ENCODE measurements at regions not wholly inside any gene's neighbourhood (a gene's known extent, or its start where the extent isn't known, plus 50 kb on each side); places are given as distances from the start of the nearest gene placed in this dataset.

DNA sequence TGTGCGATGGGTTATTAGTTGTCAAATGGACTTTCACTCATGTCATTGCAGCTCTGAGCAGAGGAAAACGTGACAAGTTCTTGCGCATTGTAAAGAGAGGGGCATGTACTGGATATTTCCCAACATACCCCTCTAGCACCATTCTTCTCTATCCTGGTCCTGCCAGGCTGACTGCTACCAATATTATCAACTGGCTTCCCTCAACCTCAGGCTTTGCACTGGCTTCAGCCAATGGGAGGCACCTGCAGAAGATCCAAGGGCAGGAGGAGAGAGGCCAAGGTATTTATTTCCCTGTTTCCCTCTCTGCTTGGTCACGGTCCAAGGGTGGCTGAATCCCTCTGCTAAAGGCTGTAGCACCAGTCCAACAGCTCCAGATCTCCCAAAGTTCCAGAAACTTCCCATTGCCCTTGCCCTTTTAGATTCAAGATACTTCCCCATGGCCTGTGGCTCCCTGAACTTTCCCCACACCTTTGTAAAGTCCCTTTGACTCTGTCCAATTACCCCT, 175.6 kb upstream of the NECTIN1 start:
- peak; percentile 68 to 89 for DNase-seq
- peak overlapping the region; percentile 62 to 77 (median 74) for H3K27ac ChIP-seq (ENCODE audit: low read depth in 1 of 3, low read length in 2 of 3)
- FAIRE-seq = no peak

DNA sequence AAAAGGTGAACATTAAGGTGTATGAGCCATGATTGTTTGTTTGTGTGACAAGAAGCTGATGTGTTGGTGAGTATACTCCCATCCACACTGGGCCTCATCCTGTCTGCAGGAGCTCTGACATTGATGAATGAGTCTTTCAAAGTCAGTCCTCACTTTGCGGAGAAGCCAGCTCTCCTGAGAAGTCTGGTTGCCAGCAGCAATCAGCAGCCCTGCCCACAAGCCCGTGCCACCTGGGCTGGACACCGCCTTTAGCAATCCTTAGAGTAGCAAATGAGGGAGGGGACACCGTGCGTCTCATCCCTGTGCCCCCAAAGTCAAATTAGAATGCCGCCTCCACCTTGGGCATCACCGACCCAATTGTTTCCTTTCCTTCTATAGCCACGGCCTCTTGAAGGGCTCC, 174.8 kb upstream of the NECTIN1 start:
- Histone ChIP-seq H3K9me3 (ENCODE audit: control insufficient read depth in 2 of 2, insufficient read depth in 1 of 2, low read depth in 1 of 2, low read length in 1 of 2) (no peaks in the 10 kb centered on the region), H3K36me3 (ENCODE audit: control insufficient read depth in 3 of 3, insufficient read depth in 2 of 3, low read depth in 1 of 3, low read length in 3 of 3) (no peaks in the 10 kb centered on the region), H3K27me3 (ENCODE audit: control insufficient read depth in 3 of 3, insufficient read depth in 3 of 3, low read length in 3 of 3) (no peaks in the 10 kb centered on the region), H3K4me1 (ENCODE audit: control insufficient read depth in 3 of 3, insufficient read depth in 2 of 3, low read depth in 1 of 3, low read length in 2 of 3) (peaks cover 0 to 70% (median 17%) of the 10 kb centered on the region in 3 donors), H3K4me3 (ENCODE audit: low read depth in 1 of 3, low read length in 3 of 3) (no peak overlapping the region), H3K27ac (ENCODE audit: low read depth in 1 of 3, low read length in 2 of 3) (peak overlapping the region; percentile 0 to 77 (median 74))
- DNase-seq (no peak), FAIRE-seq (no peak)
- WGBS, 3 donors = 51 to 72% (median 61%) methylated on average over 8 of the region's 8 CpGs

More for the DNA sequence above, 175.6 kb upstream of the NECTIN1 start:
- H3K4me3 ChIP-seq (ENCODE audit: low read depth in 1 of 3, low read length in 3 of 3) = no peak overlapping the region
- no peaks in the 10 kb centered on the region for H3K36me3 ChIP-seq (ENCODE audit: control insufficient read depth in 3 of 3, insufficient read depth in 2 of 3, low read depth in 1 of 3, low read length in 3 of 3)
- no peaks in the 10 kb centered on the region for H3K9me3 ChIP-seq (ENCODE audit: control insufficient read depth in 2 of 2, insufficient read depth in 1 of 2, low read depth in 1 of 2, low read length in 1 of 2)
- WGBS, 3 donors = 38 to 65% (median 52%) methylated on average over 4 of the region's 4 CpGs
- peaks cover 0 to 77% (median 17%) of the 10 kb centered on the region in 3 donors for H3K4me1 ChIP-seq (ENCODE audit: control insufficient read depth in 3 of 3, insufficient read depth in 2 of 3, low read depth in 1 of 3, low read length in 2 of 3)
- no peaks in the 10 kb centered on the region for H3K27me3 ChIP-seq (ENCODE audit: control insufficient read depth in 3 of 3, insufficient read depth in 3 of 3, low read length in 3 of 3)

DNA sequence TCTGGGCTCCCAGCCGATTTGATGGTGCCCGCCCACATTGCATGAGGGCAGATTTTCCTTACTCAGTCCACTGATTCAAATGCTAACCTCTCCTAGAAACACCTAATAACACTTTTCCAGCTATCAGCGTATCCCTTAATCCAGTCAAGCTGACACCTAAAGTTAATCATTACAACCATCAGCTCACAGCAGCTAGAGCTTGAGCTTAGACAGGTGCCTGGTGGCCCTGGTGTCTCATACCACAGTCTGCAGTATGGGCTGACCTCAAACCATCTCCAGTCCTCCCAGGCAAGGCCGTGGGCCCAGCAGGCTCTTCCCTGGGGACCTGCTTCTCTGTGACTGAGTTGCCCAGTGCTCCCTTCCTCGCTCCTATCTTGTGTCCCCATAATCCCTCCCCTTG, 174.4 kb upstream of the NECTIN1 start:
- H3K27ac ChIP-seq (ENCODE audit: low read depth in 1 of 3, low read length in 2 of 3) = peak overlapping the region in 2 of 3 donors; percentile 74 to 77
- no peaks in the 10 kb centered on the region for H3K9me3 ChIP-seq (ENCODE audit: control insufficient read depth in 2 of 2, insufficient read depth in 1 of 2, low read depth in 1 of 2, low read length in 1 of 2)
- 17 to 59% (median 39%) methylated on average over 5 of the region's 5 CpGs for WGBS, 3 donors
- peak; percentile 47 to 65 for DNase-seq
- FAIRE-seq = no peak
- no peaks in the 10 kb centered on the region for H3K27me3 ChIP-seq (ENCODE audit: control insufficient read depth in 3 of 3, insufficient read depth in 3 of 3, low read length in 3 of 3)
- H3K4me1 ChIP-seq (ENCODE audit: control insufficient read depth in 3 of 3, insufficient read depth in 2 of 3, low read depth in 1 of 3, low read length in 2 of 3) = peaks cover 0 to 65% (median 17%) of the 10 kb centered on the region in 3 donors
- H3K4me3 ChIP-seq (ENCODE audit: low read depth in 1 of 3, low read length in 3 of 3) = no peak overlapping the region
- H3K36me3 ChIP-seq (ENCODE audit: control insufficient read depth in 3 of 3, insufficient read depth in 2 of 3, low read depth in 1 of 3, low read length in 3 of 3) = no peaks in the 10 kb centered on the region

DNA sequence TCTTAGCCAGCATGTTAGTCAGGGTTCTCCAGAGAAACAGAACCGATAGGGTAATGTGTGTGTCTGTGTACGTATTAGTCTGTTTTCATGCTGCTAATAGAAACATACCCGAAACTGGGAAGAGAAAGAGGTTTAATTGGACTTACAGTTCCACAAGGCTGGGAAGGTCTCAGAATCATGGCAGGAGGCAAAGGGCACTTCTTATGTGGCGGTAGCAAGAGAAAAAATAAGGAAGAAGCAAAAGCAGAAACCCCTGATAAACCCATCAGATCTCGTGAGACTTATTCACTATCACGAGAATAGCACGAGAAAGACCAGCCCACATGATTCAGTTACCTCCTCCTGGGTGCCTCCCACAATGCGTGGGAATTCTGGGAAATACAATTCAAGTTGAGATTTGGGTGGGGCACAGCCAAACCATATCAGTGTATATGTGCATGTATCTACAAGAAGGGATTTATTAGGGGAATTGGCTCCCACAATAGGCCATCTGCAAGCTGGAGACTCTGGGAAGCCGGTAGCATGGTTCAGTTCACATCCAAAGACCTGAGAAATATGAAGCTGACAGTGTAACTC, 173.7 kb upstream of the NECTIN1 start:
- FAIRE-seq (no peak), DNase-seq (peak; percentile 64 to 77)
- WGBS, 3 donors = 19 to 59% (median 35%) methylated on average over 9 of the region's 9 CpGs
- Histone ChIP-seq H3K27ac (ENCODE audit: low read depth in 1 of 3, low read length in 2 of 3) (peak overlapping the region; percentile 51 to 77 (median 74)), H3K4me3 (ENCODE audit: low read depth in 1 of 3, low read length in 3 of 3) (peak overlapping the region in 2 of 3 donors; percentile 0 to 26), H3K9me3 (ENCODE audit: control insufficient read depth in 2 of 2, insufficient read depth in 1 of 2, low read depth in 1 of 2, low read length in 1 of 2) (no peaks in the 10 kb centered on the region), H3K36me3 (ENCODE audit: control insufficient read depth in 3 of 3, insufficient read depth in 2 of 3, low read depth in 1 of 3, low read length in 3 of 3) (no peaks in the 10 kb centered on the region), H3K27me3 (ENCODE audit: control insufficient read depth in 3 of 3, insufficient read depth in 3 of 3, low read length in 3 of 3) (no peaks in the 10 kb centered on the region), H3K4me1 (ENCODE audit: control insufficient read depth in 3 of 3, insufficient read depth in 2 of 3, low read depth in 1 of 3, low read length in 2 of 3) (peaks cover 0 to 59% (median 17%) of the 10 kb centered on the region in 3 donors)

DNA sequence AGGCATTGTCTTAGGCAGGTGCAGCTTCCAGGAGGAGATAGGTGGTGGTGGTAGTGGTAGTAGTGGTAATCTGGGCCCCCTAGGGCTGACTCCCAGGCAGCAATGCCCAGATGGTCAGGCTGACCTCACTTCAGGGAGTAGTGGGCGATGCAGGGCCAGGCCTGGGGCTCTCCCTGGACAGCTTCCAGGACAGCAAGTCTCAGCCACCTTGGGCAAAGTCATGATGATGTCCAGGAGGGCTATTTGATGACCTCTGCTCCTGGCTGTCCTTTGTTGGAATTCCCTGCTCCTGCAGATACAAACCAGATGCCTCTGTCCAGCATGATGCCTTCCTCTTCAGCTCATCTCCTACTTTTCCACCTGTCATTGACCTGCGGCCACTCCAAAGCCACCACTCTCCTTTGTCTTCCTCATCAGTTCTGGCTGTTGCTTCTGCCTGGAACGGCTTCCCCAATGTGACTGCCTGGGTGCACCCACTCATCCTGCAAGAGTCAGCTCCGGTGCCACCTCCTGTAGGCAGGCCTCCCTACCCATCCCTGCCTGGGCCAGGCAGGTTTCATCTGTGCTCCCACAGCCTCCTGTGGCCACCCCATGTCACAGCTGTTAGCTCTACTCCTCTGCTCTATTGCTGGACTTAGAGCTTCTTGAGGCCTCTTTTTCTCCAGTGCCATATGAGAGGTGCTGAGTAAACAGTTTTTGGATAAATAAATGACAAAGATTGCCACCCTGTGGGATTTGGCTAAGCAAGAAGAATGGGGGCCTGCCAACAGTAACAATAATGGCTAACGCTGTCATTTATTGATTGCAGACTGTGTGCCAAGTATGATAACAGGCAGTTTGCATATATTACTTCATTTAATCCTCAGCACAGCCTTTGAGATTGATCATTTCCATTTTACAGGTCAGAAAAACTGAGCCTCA, 172.9 kb upstream of the NECTIN1 start:
- Histone ChIP-seq H3K4me3 (ENCODE audit: low read depth in 1 of 3, low read length in 3 of 3) (peak overlapping the region in 2 of 3 donors; percentile 0 to 26), H3K36me3 (ENCODE audit: control insufficient read depth in 3 of 3, insufficient read depth in 2 of 3, low read depth in 1 of 3, low read length in 3 of 3) (no peaks in the 10 kb centered on the region), H3K4me1 (ENCODE audit: control insufficient read depth in 3 of 3, insufficient read depth in 2 of 3, low read depth in 1 of 3, low read length in 2 of 3) (peaks cover 0 to 51% (median 17%) of the 10 kb centered on the region in 3 donors), H3K9me3 (ENCODE audit: control insufficient read depth in 2 of 2, insufficient read depth in 1 of 2, low read depth in 1 of 2, low read length in 1 of 2) (no peaks in the 10 kb centered on the region), H3K27me3 (ENCODE audit: control insufficient read depth in 3 of 3, insufficient read depth in 3 of 3, low read length in 3 of 3) (no peaks in the 10 kb centered on the region), H3K27ac (ENCODE audit: low read depth in 1 of 3, low read length in 2 of 3) (peak overlapping the region; percentile 51 to 77 (median 69))
- DNase-seq = peak in 1 of 2 donors; percentile 26
- 65 to 77% (median 76%) methylated on average over 5 of the region's 5 CpGs for WGBS, 3 donors
- no peak for FAIRE-seq

DNA sequence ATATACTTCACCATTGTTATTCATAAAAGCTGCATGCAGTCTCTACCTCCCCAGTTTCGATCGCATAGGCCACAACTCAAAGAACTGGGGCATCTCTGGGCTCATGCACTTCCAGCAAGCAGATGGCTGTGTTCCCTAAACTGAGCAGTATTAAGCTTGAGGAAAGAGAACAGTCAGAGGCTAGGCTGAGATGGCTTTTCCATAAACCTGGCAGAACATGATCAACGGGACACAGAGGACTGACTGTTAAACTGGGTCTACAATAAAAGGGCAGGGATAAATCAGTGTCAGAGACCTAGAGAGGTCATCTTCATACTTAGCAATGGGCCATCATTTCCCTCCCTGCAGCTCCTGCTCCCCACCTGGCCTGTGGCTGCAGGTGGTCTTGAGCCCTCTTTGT, 171.0 kb upstream of the NECTIN1 start:
- H3K27me3 ChIP-seq (ENCODE audit: control insufficient read depth in 3 of 3, insufficient read depth in 3 of 3, low read length in 3 of 3) = no peaks in the 10 kb centered on the region
- FAIRE-seq (no peak), DNase-seq (no peak)
- no peaks in the 10 kb centered on the region for H3K9me3 ChIP-seq (ENCODE audit: control insufficient read depth in 2 of 2, insufficient read depth in 1 of 2, low read depth in 1 of 2, low read length in 1 of 2)
- WGBS, 3 donors = 65 to 85% (median 68%) methylated on average over 3 of the region's 3 CpGs
- H3K36me3 ChIP-seq (ENCODE audit: control insufficient read depth in 3 of 3, insufficient read depth in 2 of 3, low read depth in 1 of 3, low read length in 3 of 3) = no peaks in the 10 kb centered on the region
- no peak overlapping the region for H3K4me3 ChIP-seq (ENCODE audit: low read depth in 1 of 3, low read length in 3 of 3)
- no peak overlapping the region for H3K27ac ChIP-seq (ENCODE audit: low read depth in 1 of 3, low read length in 2 of 3)
- peaks cover 0 to 32% (median 12%) of the 10 kb centered on the region in 3 donors for H3K4me1 ChIP-seq (ENCODE audit: control insufficient read depth in 3 of 3, insufficient read depth in 2 of 3, low read depth in 1 of 3, low read length in 2 of 3)

DNA sequence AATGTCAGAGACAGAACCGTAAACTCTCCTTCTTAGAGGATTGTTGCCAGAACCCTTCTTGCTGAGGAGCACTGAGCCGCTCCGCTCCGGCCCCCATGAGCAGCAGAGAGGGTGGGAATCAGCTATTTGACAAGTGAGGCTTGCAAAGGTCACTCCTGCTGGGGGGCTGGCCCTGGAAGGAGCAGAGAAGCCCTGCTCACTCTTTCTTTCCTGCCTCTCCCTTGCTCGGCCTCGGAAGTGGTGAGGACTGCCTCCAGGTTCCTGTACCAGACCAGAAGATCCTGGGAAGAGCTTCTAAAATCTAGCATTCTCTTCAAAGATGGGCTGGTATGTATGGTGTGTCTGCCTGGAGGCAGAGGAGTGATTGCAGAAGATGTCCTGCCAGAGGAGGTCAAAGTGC, 168.6 kb upstream of the NECTIN1 start:
- no peak for FAIRE-seq

DNA sequence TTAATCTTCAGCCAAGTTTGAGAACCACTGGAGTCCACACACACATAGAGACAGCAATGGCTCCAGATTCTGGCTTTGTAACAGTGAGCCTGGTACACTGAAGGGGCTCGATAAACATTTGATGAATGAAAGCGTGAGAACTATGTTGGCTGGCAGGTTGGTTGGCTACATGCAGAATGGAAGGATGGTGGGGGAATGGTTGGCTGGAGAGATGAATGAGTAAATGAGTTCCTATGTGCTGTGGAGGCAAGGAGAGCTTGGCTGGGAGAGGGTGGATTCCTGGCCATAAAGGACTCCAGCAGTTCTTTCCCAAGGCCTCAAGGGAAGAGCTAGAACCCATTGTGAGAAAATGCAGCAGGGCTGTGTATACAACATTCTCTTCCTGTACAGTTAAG, 168.0 kb upstream of the NECTIN1 start:
- Histone ChIP-seq H3K27me3 (ENCODE audit: control insufficient read depth in 3 of 3, insufficient read depth in 3 of 3, low read length in 3 of 3) (no peaks in the 10 kb centered on the region), H3K4me3 (ENCODE audit: low read depth in 1 of 3, low read length in 3 of 3) (no peak overlapping the region), H3K27ac (ENCODE audit: low read depth in 1 of 3, low read length in 2 of 3) (no peak overlapping the region), H3K36me3 (ENCODE audit: control insufficient read depth in 3 of 3, insufficient read depth in 2 of 3, low read depth in 1 of 3, low read length in 3 of 3) (no peaks in the 10 kb centered on the region), H3K9me3 (ENCODE audit: control insufficient read depth in 2 of 2, insufficient read depth in 1 of 2, low read depth in 1 of 2, low read length in 1 of 2) (no peaks in the 10 kb centered on the region), H3K4me1 (ENCODE audit: control insufficient read depth in 3 of 3, insufficient read depth in 2 of 3, low read depth in 1 of 3, low read length in 2 of 3) (peaks cover 0 to 5% (median 0%) of the 10 kb centered on the region in 3 donors)
- 48 to 92% (median 51%) methylated on average over 2 of the region's 2 CpGs for WGBS, 3 donors
- FAIRE-seq (no peak), DNase-seq (no peak)

More for the DNA sequence above, 168.6 kb upstream of the NECTIN1 start:
- Histone ChIP-seq H3K27ac (ENCODE audit: low read depth in 1 of 3, low read length in 2 of 3) (no peak overlapping the region), H3K36me3 (ENCODE audit: control insufficient read depth in 3 of 3, insufficient read depth in 2 of 3, low read depth in 1 of 3, low read length in 3 of 3) (no peaks in the 10 kb centered on the region), H3K9me3 (ENCODE audit: control insufficient read depth in 2 of 2, insufficient read depth in 1 of 2, low read depth in 1 of 2, low read length in 1 of 2) (no peaks in the 10 kb centered on the region), H3K4me3 (ENCODE audit: low read depth in 1 of 3, low read length in 3 of 3) (no peak overlapping the region), H3K27me3 (ENCODE audit: control insufficient read depth in 3 of 3, insufficient read depth in 3 of 3, low read length in 3 of 3) (no peaks in the 10 kb centered on the region), H3K4me1 (ENCODE audit: control insufficient read depth in 3 of 3, insufficient read depth in 2 of 3, low read depth in 1 of 3, low read length in 2 of 3) (peaks cover 0 to 10% (median 0%) of the 10 kb centered on the region in 3 donors)
- 79 to 87% (median 81%) methylated on average over 6 of the region's 6 CpGs for WGBS, 3 donors
- no peak for DNase-seq
